HG03280 (cell line): ENCODE measurements at regions not wholly inside any gene's neighbourhood (a gene's known extent, or its start where the extent isn't known, plus 50 kb on each side); places are given as distances from the start of the nearest gene placed in this dataset.
"Not testable (repeated sequence)": the region's sequence is repeated elsewhere in the genome, so short reads cannot be mapped to it uniquely, and the experiment has no call there.

Experiments
- ATAC-seq: cut with Tn5 transposase; IDR thresholded peaks from one replicate; pipeline ENCODE4 v1.9.1; 2021; ENCODE audit warnings: mild to moderate bottlenecking, moderate library complexity; ENCODE audit not compliant: unreplicated experiment

GRCh38 chr5:114838937-114839336, 330.8 kb downstream of the TRIM36 start:
- ATAC-seq: no peak

- ATAC-seq: no peak
Observed at GRCh38 chr5:114830114-114830513, 339.6 kb downstream of the TRIM36 start.

- ATAC-seq: no peak
Observed at GRCh38 chr5:114822863-114823262, 346.8 kb downstream of the TRIM36 start.

- ATAC-seq: no peak
Observed at GRCh38 chr5:114822436-114822835, 347.3 kb downstream of the TRIM36 start.

- ATAC-seq: no peak
Observed at GRCh38 chr5:114790403-114790792, 379.3 kb downstream of the TRIM36 start.

GRCh38 chr5:114789773-114790402, 379.8 kb downstream of the TRIM36 start:
- ATAC-seq: peak; percentile 76

GRCh38 chr5:114782869-114783268, 386.8 kb downstream of the TRIM36 start:
- no peak for ATAC-seq

GRCh38 chr5:114782177-114782576, 387.5 kb downstream of the TRIM36 start:
- ATAC-seq: no peak

- no peak for ATAC-seq
Observed at GRCh38 chr5:114780290-114780689, 389.4 kb downstream of the TRIM36 start.

GRCh38 chr5:114744406-114744805, 382.5 kb downstream of the KCNN2 start:
- ATAC-seq: no peak

GRCh38 chr5:114734238-114734637, 372.4 kb downstream of the KCNN2 start:
- no peak for ATAC-seq

- ATAC-seq: no peak
Observed at GRCh38 chr5:114729986-114730385, 368.1 kb downstream of the KCNN2 start.

GRCh38 chr5:114727358-114727757, 365.5 kb downstream of the KCNN2 start:
- no peak for ATAC-seq

- ATAC-seq: no peak
Observed at GRCh38 chr5:114726131-114726530, 364.3 kb downstream of the KCNN2 start.

- ATAC-seq: no peak
Observed at GRCh38 chr5:114719268-114719667, 357.4 kb downstream of the KCNN2 start.

GRCh38 chr5:114716955-114717354, 355.1 kb downstream of the KCNN2 start:
- no peak for ATAC-seq

GRCh38 chr5:114704225-114704893, 342.5 kb downstream of the KCNN2 start:
- not testable (repeated sequence) for ATAC-seq

GRCh38 chr5:114702731-114703130, 340.9 kb downstream of the KCNN2 start:
- ATAC-seq: no peak

- ATAC-seq: no peak
Observed at GRCh38 chr5:114702136-114702535, 340.3 kb downstream of the KCNN2 start.

GRCh38 chr5:114700823-114701222, 339.0 kb downstream of the KCNN2 start:
- ATAC-seq: no peak

- ATAC-seq: no peak
Observed at GRCh38 chr5:114695292-114695904, 333.5 kb downstream of the KCNN2 start.

- no peak for ATAC-seq
Observed at GRCh38 chr5:114686356-114686755, 324.5 kb downstream of the KCNN2 start.
